Esophagus muscularis mucosa (tissue), 3 donors: ENCODE measurements at regions not wholly inside any gene's neighbourhood (a gene's known extent, or its start where the extent isn't known, plus 50 kb on each side); places are given as distances from the start of the nearest gene placed in this dataset.

Source experiments
- POLR2A ChIP-seq: fragments of 450-650 bp; IDR thresholded peaks from one replicate; pipeline ENCODE4 v1.6.1; 2017; ENCODE audit warnings: antibody characterized with exemption, moderate library complexity, mild to moderate bottlenecking, low read depth
- TF ChIP-seq, protein P1 (sequence below), 3 experiments: fragments of 200-600 bp in 2 of 3; fragments of 450-650 bp in 1 of 3; sonication (generic) in 2 of 3; IDR thresholded peaks; one replicate each; pipeline ENCODE4 v1.5.1; 2017 to 2019; ENCODE audit warnings: antibody characterized with exemption in 3 of 3, mild to moderate bottlenecking in 2 of 3, moderate library complexity in 1 of 3

- TF ChIP-seq, protein P1, sequence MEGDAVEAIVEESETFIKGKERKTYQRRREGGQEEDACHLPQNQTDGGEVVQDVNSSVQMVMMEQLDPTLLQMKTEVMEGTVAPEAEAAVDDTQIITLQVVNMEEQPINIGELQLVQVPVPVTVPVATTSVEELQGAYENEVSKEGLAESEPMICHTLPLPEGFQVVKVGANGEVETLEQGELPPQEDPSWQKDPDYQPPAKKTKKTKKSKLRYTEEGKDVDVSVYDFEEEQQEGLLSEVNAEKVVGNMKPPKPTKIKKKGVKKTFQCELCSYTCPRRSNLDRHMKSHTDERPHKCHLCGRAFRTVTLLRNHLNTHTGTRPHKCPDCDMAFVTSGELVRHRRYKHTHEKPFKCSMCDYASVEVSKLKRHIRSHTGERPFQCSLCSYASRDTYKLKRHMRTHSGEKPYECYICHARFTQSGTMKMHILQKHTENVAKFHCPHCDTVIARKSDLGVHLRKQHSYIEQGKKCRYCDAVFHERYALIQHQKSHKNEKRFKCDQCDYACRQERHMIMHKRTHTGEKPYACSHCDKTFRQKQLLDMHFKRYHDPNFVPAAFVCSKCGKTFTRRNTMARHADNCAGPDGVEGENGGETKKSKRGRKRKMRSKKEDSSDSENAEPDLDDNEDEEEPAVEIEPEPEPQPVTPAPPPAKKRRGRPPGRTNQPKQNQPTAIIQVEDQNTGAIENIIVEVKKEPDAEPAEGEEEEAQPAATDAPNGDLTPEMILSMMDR (IDR thresholded peaks at IDR 0.05), result no peak
- no peak for TF ChIP-seq POLR2A
Observed at GRCh38 chr3:27629366-27629765, 92.8 kb downstream of the EOMES start.
